B cell (primary cell): ENCODE measurements at regions not wholly inside any gene's neighbourhood (a gene's known extent, or its start where the extent isn't known, plus 50 kb on each side); places are given as distances from the start of the nearest gene placed in this dataset.
"Not testable (repeated sequence)": the region's sequence is repeated elsewhere in the genome, so short reads cannot be mapped to it uniquely, and the experiment has no call there.

Source experiments
- CTCF ChIP-seq: fragments of 200-600 bp; IDR thresholded peaks from one replicate; pipeline ENCODE4 v1.8.0; 2022; ENCODE audit warnings: antibody characterized with exemption, mild to moderate bottlenecking
- EZH2 ChIP-seq: IDR thresholded peaks from 2 replicates; pipeline ENCODE4 v1.6.1; 2012; ENCODE audit warnings: borderline replicate concordance, low read depth, mild to moderate bottlenecking, moderate library complexity, low read length; ENCODE audit not compliant: insufficient read depth, poor library complexity, severe bottlenecking

DNA sequence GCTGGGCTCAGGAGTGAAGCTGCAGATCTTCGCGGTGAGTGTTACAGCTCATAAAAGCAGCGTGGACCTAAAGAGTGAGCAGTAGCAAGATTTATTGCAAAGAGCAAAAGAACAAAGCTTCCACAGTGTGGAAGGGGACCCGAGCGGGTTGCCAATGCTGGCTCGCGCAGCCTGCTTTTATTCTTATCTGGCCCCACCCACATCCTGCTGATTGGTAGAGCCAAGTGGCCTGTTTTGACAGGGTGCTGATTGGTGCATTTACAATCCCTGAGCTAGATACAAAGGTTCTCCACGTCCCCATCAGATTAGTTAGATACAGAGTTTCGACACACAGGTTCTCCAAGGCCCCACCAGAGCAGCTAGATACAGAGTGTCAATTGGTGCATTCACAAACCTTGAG, 77.6 kb upstream of the RPRML start:
- TF ChIP-seq CTCF, EZH2: not testable (repeated sequence)
